ENCODE measurements at regions not wholly inside any gene's neighbourhood (a gene's known extent, or its start where the extent isn't known, plus 50 kb on each side); places are given as distances from the start of the nearest gene placed in this dataset.

- DNase-seq, result no peak
Measured at GRCh38 chr13:44191103-44191502, 182.5 kb upstream of the SERP2 start.

- peak; percentile 61 for DNase-seq
Measured at GRCh38 chr13:44191504-44192171, 182.0 kb upstream of the SERP2 start.

GRCh38 chr13:44193731-44194130 lies 179.9 kb upstream of the SERP2 start:
- no peak for DNase-seq

GRCh38 chr13:44195245-44195644 lies 178.4 kb upstream of the SERP2 start:
- DNase-seq, result no peak

- DNase-seq, result no peak
Measured at GRCh38 chr13:44196196-44196751, 177.3 kb upstream of the SERP2 start.

- peak; percentile 3 for DNase-seq
Measured at GRCh38 chr13:44197791-44198770, 175.5 kb upstream of the SERP2 start.

- DNase-seq, result no peak
Measured at GRCh38 chr13:44198826-44199225, 174.8 kb upstream of the SERP2 start.

GRCh38 chr13:44199627-44200207 lies 173.9 kb upstream of the SERP2 start:
- DNase-seq, result no peak

GRCh38 chr13:44206434-44206833 lies 167.2 kb upstream of the SERP2 start:
- DNase-seq, result no peak

GRCh38 chr13:44207476-44207875 lies 166.1 kb upstream of the SERP2 start:
- DNase-seq, result no peak

- DNase-seq, result no peak
Measured at GRCh38 chr13:44210525-44210924, 163.1 kb upstream of the SERP2 start.

- DNase-seq, result no peak
Measured at GRCh38 chr13:44211286-44211685, 162.3 kb upstream of the SERP2 start.

GRCh38 chr13:44211704-44212346 lies 161.8 kb upstream of the SERP2 start:
- DNase-seq, result no peak

GRCh38 chr13:44212633-44213396 lies 160.8 kb upstream of the SERP2 start:
- DNase-seq, result no peak

GRCh38 chr13:44218501-44219240 lies 155.0 kb upstream of the SERP2 start:
- no peak for DNase-seq

GRCh38 chr13:44219577-44220548 lies 153.8 kb upstream of the SERP2 start:
- DNase-seq, result no peak

- no peak for DNase-seq
Measured at GRCh38 chr13:44220948-44221347, 152.7 kb upstream of the SERP2 start.

- no peak for DNase-seq
Measured at GRCh38 chr13:44221657-44222056, 152.0 kb upstream of the SERP2 start.

GRCh38 chr13:44223770-44224444 lies 149.7 kb upstream of the SERP2 start:
- DNase-seq, result no peak

Measured in CD4-positive, alpha-beta T cell treated with Interleukin-12 subunit alpha and Interleukin-12 subunit beta, for 1 hour (primary cell).